Myocyte (in vitro differentiated cells): ENCODE measurements at regions not wholly inside any gene's neighbourhood (a gene's known extent, or its start where the extent isn't known, plus 50 kb on each side); places are given as distances from the start of the nearest gene placed in this dataset.

Source experiments
- DNase-seq: peaks from one replicate; pipeline ENCODE4 v3.0.0-alpha.2; 2012; ENCODE audit warnings: low read depth

DNA sequence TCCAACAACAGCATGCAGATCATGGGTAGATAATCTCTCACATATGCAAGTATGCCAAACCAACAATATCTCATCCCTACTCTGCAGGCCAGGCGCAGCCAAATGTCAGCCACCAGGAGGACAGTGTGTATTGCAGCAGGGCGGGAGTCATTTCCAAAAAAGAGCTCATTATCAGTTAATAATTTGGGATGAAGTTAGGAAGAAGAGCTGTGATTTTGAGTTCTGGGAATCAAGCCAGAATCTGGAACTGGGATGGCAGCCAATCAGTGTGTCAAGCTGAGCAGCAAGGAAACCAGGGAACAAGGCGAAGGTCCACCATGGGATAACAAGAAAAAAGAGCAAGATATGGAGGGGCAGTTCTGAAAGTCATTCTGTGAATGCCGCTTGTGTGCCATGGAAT, 88.2 kb upstream of the CAMK2D start:
- peak; percentile 47 for DNase-seq

DNA sequence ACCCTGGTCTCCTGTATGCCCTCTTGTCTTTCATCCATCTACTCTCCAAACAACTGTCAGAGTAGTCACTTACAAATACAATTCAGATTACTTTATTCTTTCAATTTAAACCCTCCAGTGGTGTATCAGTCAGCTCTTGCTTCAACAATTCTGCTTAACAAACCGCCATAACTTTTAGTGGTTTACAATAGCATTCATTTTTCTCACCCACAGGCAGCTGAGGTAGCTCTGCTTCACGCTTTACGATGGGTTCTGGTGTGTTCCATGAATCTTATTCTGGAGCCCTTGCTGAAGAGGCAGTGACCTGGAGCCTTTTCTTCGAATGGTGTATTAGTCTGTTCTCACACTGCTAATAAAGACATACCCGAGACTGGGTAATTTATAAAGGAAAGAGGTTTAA, 86.2 kb upstream of the CAMK2D start:
- no peak for DNase-seq

DNA sequence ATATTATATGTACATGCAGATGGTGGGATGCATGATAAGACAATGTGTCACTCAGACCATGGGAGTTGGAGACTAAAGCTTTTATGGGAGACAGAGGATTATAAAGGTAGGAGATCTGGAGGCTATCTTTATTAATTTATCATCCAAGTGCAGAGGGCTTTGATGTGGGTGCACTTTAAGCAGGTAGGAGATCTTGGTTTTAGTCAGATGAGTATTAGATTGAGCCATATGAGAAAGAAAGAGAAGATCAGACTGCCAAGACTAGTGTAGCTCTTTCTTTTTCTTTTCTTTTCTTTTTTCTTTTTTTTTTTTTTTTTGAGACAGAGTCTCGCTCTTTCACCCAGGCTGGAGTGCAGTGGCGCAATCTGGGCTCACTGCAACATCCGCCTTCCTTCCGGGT, 84.9 kb upstream of the CAMK2D start:
- no peak for DNase-seq

DNA sequence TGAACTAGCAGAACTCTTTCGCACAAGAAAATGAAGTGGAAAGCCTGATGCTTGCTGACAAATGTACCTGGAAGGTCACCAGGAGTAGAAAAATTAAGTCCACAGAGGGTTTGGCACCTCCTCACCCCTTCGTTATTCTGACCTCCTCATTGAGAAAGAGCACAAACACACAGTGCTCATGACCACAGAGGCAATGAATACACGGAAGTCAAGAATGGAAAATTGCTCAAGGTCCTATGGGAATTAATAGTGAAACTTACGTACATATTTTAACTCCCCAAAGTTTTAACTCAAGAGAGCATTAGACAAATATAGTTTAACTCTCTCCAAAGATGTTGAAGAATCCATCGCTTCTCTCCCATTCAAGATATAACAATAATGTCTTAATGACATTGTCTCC, 83.6 kb upstream of the CAMK2D start:
- no peak for DNase-seq

GRCh38 chr4:113844369-113844768, 82.8 kb upstream of the CAMK2D start:
- DNase-seq = no peak

DNA sequence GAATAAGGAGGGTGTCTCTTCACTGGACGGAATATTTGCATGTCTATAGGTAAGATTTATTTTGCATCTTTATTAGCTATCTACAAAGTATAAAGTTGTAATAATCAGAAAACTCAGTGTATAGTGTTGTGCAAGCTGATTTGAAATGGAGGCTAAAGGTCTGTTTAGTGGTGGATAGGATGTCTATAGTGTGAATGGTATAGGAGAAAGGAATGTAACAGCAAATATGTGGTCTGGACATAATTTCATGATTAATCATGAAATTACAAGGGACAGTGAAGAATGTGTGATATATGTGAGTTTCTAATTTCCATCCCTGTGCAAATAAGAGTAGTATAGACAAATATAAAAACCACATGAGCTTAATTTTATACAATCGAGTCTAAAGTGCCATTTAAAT, 79.3 kb upstream of the CAMK2D start:
- no peak for DNase-seq

- DNase-seq = no peak
These were observed 76.9 kb upstream of the CAMK2D start for GRCh38 chr4:113838460-113838859.

DNA sequence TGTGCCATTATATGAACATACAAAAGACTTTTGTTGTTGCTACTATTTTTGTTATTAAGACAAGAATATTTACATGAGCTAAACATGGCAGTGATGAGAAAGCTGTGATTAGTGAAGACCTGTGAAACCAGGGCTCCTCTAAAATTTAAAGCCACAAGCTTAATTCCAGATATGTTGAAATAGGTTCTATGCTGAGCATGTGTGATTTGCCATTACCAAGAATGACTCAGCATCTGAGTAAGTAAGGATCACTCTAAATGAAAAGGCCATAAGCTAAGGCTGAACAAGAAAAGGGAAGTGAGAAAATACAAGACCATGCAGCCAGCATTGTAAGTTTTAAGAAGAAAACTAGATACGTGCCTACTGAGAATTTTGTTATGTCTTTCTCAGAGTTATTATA, 75.9 kb upstream of the CAMK2D start:
- peak; percentile 46 for DNase-seq

DNA sequence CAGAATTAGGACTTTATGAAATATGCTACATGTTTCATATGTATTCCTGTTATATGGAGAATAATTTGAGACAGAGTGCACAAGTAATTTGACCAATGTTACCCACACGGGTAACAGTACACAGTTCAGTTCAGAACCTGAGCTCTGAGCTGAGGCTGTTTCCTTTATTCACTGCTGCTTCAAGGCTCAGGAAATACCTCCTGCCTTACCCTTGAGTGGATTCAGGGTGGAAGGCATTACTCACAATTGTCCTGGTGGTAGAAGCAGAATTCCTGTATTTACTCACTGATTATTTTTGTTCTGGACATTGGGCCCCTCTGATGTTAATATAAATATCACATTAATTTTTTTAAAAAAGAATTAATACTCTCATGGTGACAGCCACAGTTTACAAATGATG, 73.5 kb upstream of the CAMK2D start:
- DNase-seq = peak; percentile 13

- DNase-seq = no peak
These were observed 72.8 kb upstream of the CAMK2D start for GRCh38 chr4:113834298-113834697.

GRCh38 chr4:113832803-113833202, 71.3 kb upstream of the CAMK2D start:
- DNase-seq = no peak

- DNase-seq = no peak
These were observed 69.9 kb upstream of the CAMK2D start for GRCh38 chr4:113831457-113831856.

GRCh38 chr4:113828702-113829101, 67.2 kb upstream of the CAMK2D start:
- DNase-seq = no peak

DNA sequence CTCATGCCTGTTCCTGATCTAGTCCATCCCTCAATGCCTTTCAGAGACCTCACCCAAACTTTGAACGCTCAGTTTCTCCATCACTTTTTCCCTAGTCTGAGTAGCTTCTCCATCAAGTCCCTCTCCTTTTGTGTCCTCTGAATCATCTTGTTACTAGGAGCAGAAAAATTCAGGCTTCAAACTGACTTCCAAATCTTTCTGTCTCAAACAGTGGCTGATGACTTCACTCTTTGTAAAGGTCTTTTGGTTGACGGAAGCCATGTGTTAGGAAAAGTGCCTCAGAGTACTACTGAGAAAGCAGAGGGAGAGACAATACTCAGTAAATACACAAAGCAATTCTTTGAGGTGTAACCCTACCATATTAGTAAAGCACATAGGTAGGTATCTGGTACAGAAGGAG, 65.7 kb upstream of the CAMK2D start:
- DNase-seq = no peak

GRCh38 chr4:113826421-113826820, 64.9 kb upstream of the CAMK2D start:
- no peak for DNase-seq

GRCh38 chr4:113825272-113825671, 63.7 kb upstream of the CAMK2D start:
- DNase-seq = no peak

GRCh38 chr4:113824396-113824795, 62.9 kb upstream of the CAMK2D start:
- no peak for DNase-seq

GRCh38 chr4:113823291-113823659, 61.7 kb upstream of the CAMK2D start:
- peak; percentile 54 for DNase-seq

DNA sequence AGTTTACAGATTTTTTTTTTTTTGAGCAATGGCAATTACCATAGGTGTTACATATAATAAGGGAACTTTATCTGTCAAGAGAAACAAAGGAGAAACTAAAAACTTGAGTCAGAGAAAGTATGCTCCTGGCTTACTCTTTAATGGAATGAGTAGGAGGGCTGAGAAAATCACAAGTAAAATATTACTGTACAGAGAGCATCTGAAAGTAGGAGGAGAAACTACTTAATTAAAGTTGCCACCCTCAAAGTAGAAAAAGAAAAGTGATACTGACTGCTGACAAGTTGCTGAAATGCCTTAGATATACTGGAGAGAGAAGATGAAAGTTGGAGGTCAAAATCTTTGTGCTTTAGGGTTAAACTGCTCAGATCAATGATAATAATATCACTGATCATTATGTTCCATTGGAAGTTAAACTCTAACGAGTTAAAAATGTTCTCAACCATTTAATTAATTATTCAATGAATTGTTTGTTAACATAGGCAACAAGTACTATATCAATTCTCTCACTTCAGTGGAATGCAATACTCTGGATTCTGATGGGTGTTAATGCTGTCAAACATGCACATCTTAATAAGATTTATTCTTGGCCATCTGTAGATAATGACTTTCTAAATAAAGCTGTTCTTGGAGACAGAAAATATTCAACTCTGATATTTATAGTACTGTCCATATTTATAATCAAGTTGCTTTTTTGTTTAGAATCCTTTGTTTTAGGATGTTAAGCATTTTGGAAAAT, 61.2 kb upstream of the CAMK2D start:
- DNase-seq = peak; percentile 44

DNA sequence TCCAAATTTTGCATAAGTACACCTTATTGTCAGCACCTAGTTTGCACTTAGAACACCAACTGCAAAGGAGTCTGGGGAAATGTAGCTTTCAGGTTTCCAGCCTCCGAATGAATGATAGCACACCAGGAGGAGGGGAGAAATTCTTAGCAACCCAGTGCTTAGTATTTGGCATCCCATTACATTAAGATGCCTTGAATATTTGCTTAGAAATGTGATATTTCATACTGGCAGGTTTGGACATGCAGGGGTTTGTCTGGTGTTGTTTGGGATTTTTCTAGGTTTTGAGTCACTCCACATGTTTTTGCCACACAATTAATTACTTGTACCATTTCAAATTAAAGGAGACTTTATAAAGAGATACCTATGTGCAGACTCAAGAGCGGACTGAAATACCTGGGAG, 60.3 kb upstream of the CAMK2D start:
- DNase-seq = no peak

DNA sequence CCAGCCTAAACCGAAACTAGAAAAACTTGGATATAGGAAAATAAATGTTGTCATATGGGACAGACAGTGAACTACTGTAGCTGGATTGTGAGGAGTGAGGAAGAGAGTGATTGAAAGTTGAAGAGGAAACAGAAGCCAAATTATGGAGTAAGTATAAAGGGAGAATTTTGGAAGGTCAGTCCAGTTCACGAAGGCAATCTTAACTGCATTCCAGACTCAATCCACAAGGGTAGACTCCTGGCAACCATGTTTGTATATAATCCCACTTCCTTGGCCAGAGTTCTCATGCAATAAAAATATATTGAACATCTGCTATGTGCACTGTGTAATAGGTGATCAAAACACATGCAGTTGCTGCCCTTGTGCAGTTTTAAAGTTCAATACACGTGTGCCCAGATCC, 58.6 kb upstream of the CAMK2D start:
- DNase-seq = no peak

DNA sequence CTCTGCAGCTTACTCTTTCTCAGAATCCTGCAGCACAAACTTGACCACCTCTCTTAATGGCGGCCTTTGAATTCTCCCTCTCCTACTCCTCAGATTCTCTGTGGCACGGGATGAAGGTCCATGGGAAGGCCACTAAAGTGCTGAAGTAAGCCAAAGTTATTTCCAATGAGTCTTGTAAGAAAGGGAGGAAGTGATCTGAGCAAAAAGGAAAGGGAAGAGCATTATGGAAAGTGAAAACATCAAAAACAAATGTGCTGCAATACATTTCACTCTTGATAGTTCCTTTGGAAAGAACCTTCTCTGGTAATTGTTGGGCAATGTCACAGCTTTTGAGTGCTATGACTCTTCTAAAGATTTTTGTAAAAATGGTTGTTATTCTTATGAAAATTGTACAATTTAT, 54.3 kb upstream of the CAMK2D start:
- no peak for DNase-seq

GRCh38 chr4:113811359-113811758, 49.8 kb upstream of the CAMK2D start:
- no peak for DNase-seq
